ENCODE measurements at regions not wholly inside any gene's neighbourhood (a gene's known extent, or its start where the extent isn't known, plus 50 kb on each side); places are given as distances from the start of the nearest gene placed in this dataset.

- no peak for DNase-seq (ENCODE audit: low spot score)
- Histone ChIP-seq H3K9me3 (no peaks in the 10 kb centered on the region), H3K27me3 (replicated peaks; ENCODE audit: insufficient read depth) (no peaks in the 10 kb centered on the region), H3K4me1 (replicated peaks) (no peaks in the 10 kb centered on the region), H3K4me3 (no peak overlapping the region), H3K36me3 (no peaks in the 10 kb centered on the region), H3K27ac (no peak overlapping the region)
- WGBS = 95% methylated on average over 5 of the region's 5 CpGs
- intact Hi-C loops (cut with DNase I) = no loop called here
- no peak for TF ChIP-seq CTCF (IDR thresholded peaks at IDR 0.05)
- no peak for TF ChIP-seq POLR2A (IDR thresholded peaks at IDR 0.05)
- no peak for TF ChIP-seq POLR2AphosphoS5 (IDR thresholded peaks at IDR 0.05)
These were observed 431.0 kb upstream of the TMPO start for GRCh38 chr12:98084391-98084790.

- Histone ChIP-seq H3K4me1 (replicated peaks) (no peaks in the 10 kb centered on the region), H3K9me3 (no peaks in the 10 kb centered on the region), H3K27me3 (replicated peaks; ENCODE audit: insufficient read depth) (no peaks in the 10 kb centered on the region), H3K27ac (no peak overlapping the region), H3K4me3 (no peak overlapping the region), H3K36me3 (no peaks in the 10 kb centered on the region)
- TF ChIP-seq POLR2A (IDR thresholded peaks at IDR 0.05) = no peak
- TF ChIP-seq POLR2AphosphoS5 (IDR thresholded peaks at IDR 0.05) = no peak
- no peak for TF ChIP-seq CTCF (IDR thresholded peaks at IDR 0.05)
- intact Hi-C loops (cut with DNase I) = no loop called here
- DNase-seq (ENCODE audit: low spot score) = no peak
- WGBS = 35% methylated on average over 3 of the region's 3 CpGs
These were observed 430.2 kb upstream of the TMPO start for GRCh38 chr12:98085046-98085755.

- no peak overlapping the region for H3K4me3 ChIP-seq
- H3K27me3 ChIP-seq (replicated peaks; ENCODE audit: insufficient read depth) = no peaks in the 10 kb centered on the region
- intact Hi-C loops (cut with DNase I) = no loop called here
- no peaks in the 10 kb centered on the region for H3K4me1 ChIP-seq (replicated peaks)
- 18% methylated on average over 2 of the region's 2 CpGs for WGBS
- H3K27ac ChIP-seq = no peak overlapping the region
- no peaks in the 10 kb centered on the region for H3K9me3 ChIP-seq
- H3K36me3 ChIP-seq = no peaks in the 10 kb centered on the region
- TF ChIP-seq CTCF (IDR thresholded peaks at IDR 0.05) (no peak), POLR2A (IDR thresholded peaks at IDR 0.05) (no peak), POLR2AphosphoS5 (IDR thresholded peaks at IDR 0.05) (no peak)
- DNase-seq (ENCODE audit: low spot score) = no peak
These were observed 424.7 kb upstream of the TMPO start for GRCh38 chr12:98090731-98091130.

GRCh38 chr12:98096436-98096835 lies 419.0 kb upstream of the TMPO start:
- TF ChIP-seq POLR2A (IDR thresholded peaks at IDR 0.05) (no peak), CTCF (IDR thresholded peaks at IDR 0.05) (no peak), POLR2AphosphoS5 (IDR thresholded peaks at IDR 0.05) (no peak)
- 88% methylated on average over 2 of the region's 2 CpGs for WGBS
- Histone ChIP-seq H3K27me3 (replicated peaks; ENCODE audit: insufficient read depth) (no peaks in the 10 kb centered on the region), H3K36me3 (no peaks in the 10 kb centered on the region), H3K9me3 (no peaks in the 10 kb centered on the region), H3K27ac (no peak overlapping the region), H3K4me3 (no peak overlapping the region), H3K4me1 (replicated peaks) (no peaks in the 10 kb centered on the region)
- DNase-seq (ENCODE audit: low spot score) = no peak
- intact Hi-C loops (cut with DNase I) = no loop called here

GRCh38 chr12:98106031-98106683 lies 409.2 kb upstream of the TMPO start:
- H3K4me3 ChIP-seq = no peak overlapping the region
- intact Hi-C loops (cut with DNase I) = no loop called here
- H3K4me1 ChIP-seq (replicated peaks) = no peaks in the 10 kb centered on the region
- no peak for DNase-seq (ENCODE audit: low spot score)
- H3K27me3 ChIP-seq (replicated peaks; ENCODE audit: insufficient read depth) = no peaks in the 10 kb centered on the region
- no peak overlapping the region for H3K27ac ChIP-seq
- no peaks in the 10 kb centered on the region for H3K9me3 ChIP-seq
- no peak for TF ChIP-seq POLR2AphosphoS5 (IDR thresholded peaks at IDR 0.05)
- TF ChIP-seq CTCF (IDR thresholded peaks at IDR 0.05) = no peak
- no peak for TF ChIP-seq POLR2A (IDR thresholded peaks at IDR 0.05)
- H3K36me3 ChIP-seq = no peaks in the 10 kb centered on the region
- WGBS = 60% methylated on average over 7 of the region's 7 CpGs
